ENCODE measurements at regions not wholly inside any gene's neighbourhood (a gene's known extent, or its start where the extent isn't known, plus 50 kb on each side); places are given as distances from the start of the nearest gene placed in this dataset.
A peak's percentile ranks its signal among the peaks of the same experiment; 100 is the strongest.

- 100% methylated on average over 2 of the region's 2 CpGs for WGBS
Measured at GRCh38 chr7:110061387-110061786, 1029.5 kb upstream of the LRRN3 start.

GRCh38 chr7:110065121-110065520 lies 1025.8 kb upstream of the LRRN3 start:
- WGBS, result 71% methylated on average over 3 of the region's 3 CpGs
- no peak for DNase-seq (ENCODE audit: low read depth in 6 of 9, low spot score in 9 of 9)
- Histone ChIP-seq H3K27ac (ENCODE audit: low read depth in 1 of 2, low read length in 1 of 2) (no peak overlapping the region), H3K36me3 (ENCODE audit: control insufficient read depth in 2 of 2, insufficient read depth in 2 of 2, low read length in 1 of 2) (no peaks in the 10 kb centered on the region), H3K9me3 (ENCODE audit: control insufficient read depth in 2 of 2, insufficient read depth in 1 of 2, low read length in 1 of 2) (no peaks in the 10 kb centered on the region), H3K4me3 (ENCODE audit: low read length in 2 of 2) (no peak overlapping the region), H3K4me1 (ENCODE audit: control insufficient read depth in 2 of 2, insufficient read depth in 2 of 2, low read length in 2 of 2) (no peaks in the 10 kb centered on the region), H3K27me3 (ENCODE audit: control insufficient read depth in 2 of 2, insufficient read depth in 1 of 2, low read length in 1 of 2) (no peaks in the 10 kb centered on the region)

More at GRCh38 chr7:110061387-110061786, 1029.5 kb upstream of the LRRN3 start:
- Histone ChIP-seq H3K27ac (ENCODE audit: low read depth in 1 of 2, low read length in 1 of 2) (no peak overlapping the region), H3K9me3 (ENCODE audit: control insufficient read depth in 2 of 2, insufficient read depth in 1 of 2, low read length in 1 of 2) (no peaks in the 10 kb centered on the region), H3K36me3 (ENCODE audit: control insufficient read depth in 2 of 2, insufficient read depth in 2 of 2, low read length in 1 of 2) (no peaks in the 10 kb centered on the region), H3K27me3 (ENCODE audit: control insufficient read depth in 2 of 2, insufficient read depth in 1 of 2, low read length in 1 of 2) (no peaks in the 10 kb centered on the region), H3K4me3 (ENCODE audit: low read length in 2 of 2) (no peak overlapping the region), H3K4me1 (ENCODE audit: control insufficient read depth in 2 of 2, insufficient read depth in 2 of 2, low read length in 2 of 2) (no peaks in the 10 kb centered on the region)
- DNase-seq (ENCODE audit: low read depth in 6 of 9, low spot score in 9 of 9), result no peak

- Histone ChIP-seq H3K4me1 (ENCODE audit: control insufficient read depth in 2 of 2, insufficient read depth in 2 of 2, low read length in 2 of 2) (no peaks in the 10 kb centered on the region), H3K36me3 (ENCODE audit: control insufficient read depth in 2 of 2, insufficient read depth in 2 of 2, low read length in 1 of 2) (no peaks in the 10 kb centered on the region), H3K27ac (ENCODE audit: low read depth in 1 of 2, low read length in 1 of 2) (no peak overlapping the region), H3K9me3 (ENCODE audit: control insufficient read depth in 2 of 2, insufficient read depth in 1 of 2, low read length in 1 of 2) (no peaks in the 10 kb centered on the region), H3K27me3 (ENCODE audit: control insufficient read depth in 2 of 2, insufficient read depth in 1 of 2, low read length in 1 of 2) (no peaks in the 10 kb centered on the region), H3K4me3 (ENCODE audit: low read length in 2 of 2) (no peak overlapping the region)
- no peak for DNase-seq (ENCODE audit: low read depth in 6 of 9, low spot score in 9 of 9)
- WGBS, result 90% methylated on average over 2 of the region's 2 CpGs
Measured at GRCh38 chr7:110066843-110067242, 1024.1 kb upstream of the LRRN3 start.

GRCh38 chr7:110071192-110071591 lies 1019.7 kb upstream of the LRRN3 start:
- WGBS, result 85% methylated on average over 4 of the region's 4 CpGs
- H3K27me3 ChIP-seq (ENCODE audit: control insufficient read depth in 2 of 2, insufficient read depth in 1 of 2, low read length in 1 of 2), result no peaks in the 10 kb centered on the region
- H3K4me3 ChIP-seq (ENCODE audit: low read length in 2 of 2), result no peak overlapping the region
- no peaks in the 10 kb centered on the region for H3K4me1 ChIP-seq (ENCODE audit: control insufficient read depth in 2 of 2, insufficient read depth in 2 of 2, low read length in 2 of 2)
- H3K9me3 ChIP-seq (ENCODE audit: control insufficient read depth in 2 of 2, insufficient read depth in 1 of 2, low read length in 1 of 2), result no peaks in the 10 kb centered on the region
- DNase-seq (ENCODE audit: low read depth in 6 of 9, low spot score in 9 of 9), result no peak
- H3K27ac ChIP-seq (ENCODE audit: low read depth in 1 of 2, low read length in 1 of 2), result no peak overlapping the region
- no peaks in the 10 kb centered on the region for H3K36me3 ChIP-seq (ENCODE audit: control insufficient read depth in 2 of 2, insufficient read depth in 2 of 2, low read length in 1 of 2)

GRCh38 chr7:110075450-110075849 lies 1015.5 kb upstream of the LRRN3 start:
- no peak overlapping the region for H3K27ac ChIP-seq (ENCODE audit: low read depth in 1 of 2, low read length in 1 of 2)
- no peak for DNase-seq (ENCODE audit: low read depth in 6 of 9, low spot score in 9 of 9)
- no peaks in the 10 kb centered on the region for H3K27me3 ChIP-seq (ENCODE audit: control insufficient read depth in 2 of 2, insufficient read depth in 1 of 2, low read length in 1 of 2)
- no peaks in the 10 kb centered on the region for H3K9me3 ChIP-seq (ENCODE audit: control insufficient read depth in 2 of 2, insufficient read depth in 1 of 2, low read length in 1 of 2)
- WGBS, result 81% methylated on average over 1 of the region's 1 CpG
- no peaks in the 10 kb centered on the region for H3K36me3 ChIP-seq (ENCODE audit: control insufficient read depth in 2 of 2, insufficient read depth in 2 of 2, low read length in 1 of 2)
- H3K4me1 ChIP-seq (ENCODE audit: control insufficient read depth in 2 of 2, insufficient read depth in 2 of 2, low read length in 2 of 2), result no peaks in the 10 kb centered on the region
- no peak overlapping the region for H3K4me3 ChIP-seq (ENCODE audit: low read length in 2 of 2)

- DNase-seq (ENCODE audit: low read depth in 6 of 9, low spot score in 9 of 9), result no peak
- no peaks in the 10 kb centered on the region for H3K36me3 ChIP-seq (ENCODE audit: control insufficient read depth in 2 of 2, insufficient read depth in 2 of 2, low read length in 1 of 2)
Measured at GRCh38 chr7:110076194-110076593, 1014.7 kb upstream of the LRRN3 start.

GRCh38 chr7:110084181-110084807 lies 1006.6 kb upstream of the LRRN3 start:
- Histone ChIP-seq H3K36me3 (ENCODE audit: control insufficient read depth in 2 of 2, insufficient read depth in 2 of 2, low read length in 1 of 2) (no peaks in the 10 kb centered on the region), H3K4me1 (ENCODE audit: control insufficient read depth in 2 of 2, insufficient read depth in 2 of 2, low read length in 2 of 2) (no peaks in the 10 kb centered on the region), H3K27me3 (ENCODE audit: control insufficient read depth in 2 of 2, insufficient read depth in 1 of 2, low read length in 1 of 2) (no peaks in the 10 kb centered on the region), H3K4me3 (ENCODE audit: low read length in 2 of 2) (no peak overlapping the region), H3K27ac (ENCODE audit: low read depth in 1 of 2, low read length in 1 of 2) (no peak overlapping the region), H3K9me3 (ENCODE audit: control insufficient read depth in 2 of 2, insufficient read depth in 1 of 2, low read length in 1 of 2) (no peaks in the 10 kb centered on the region)
- 95% methylated on average over 5 of the region's 5 CpGs for WGBS
- no peak for DNase-seq (ENCODE audit: low read depth in 6 of 9, low spot score in 9 of 9)

More at GRCh38 chr7:110076194-110076593, 1014.7 kb upstream of the LRRN3 start:
- H3K4me3 ChIP-seq (ENCODE audit: low read length in 2 of 2), result no peak overlapping the region
- 95% methylated on average over 3 of the region's 3 CpGs for WGBS
- no peak overlapping the region for H3K27ac ChIP-seq (ENCODE audit: low read depth in 1 of 2, low read length in 1 of 2)
- no peaks in the 10 kb centered on the region for H3K4me1 ChIP-seq (ENCODE audit: control insufficient read depth in 2 of 2, insufficient read depth in 2 of 2, low read length in 2 of 2)
- no peaks in the 10 kb centered on the region for H3K9me3 ChIP-seq (ENCODE audit: control insufficient read depth in 2 of 2, insufficient read depth in 1 of 2, low read length in 1 of 2)
- no peaks in the 10 kb centered on the region for H3K27me3 ChIP-seq (ENCODE audit: control insufficient read depth in 2 of 2, insufficient read depth in 1 of 2, low read length in 1 of 2)

GRCh38 chr7:110090110-110090820 lies 1000.7 kb upstream of the LRRN3 start:
- Histone ChIP-seq H3K4me3 (ENCODE audit: low read length in 2 of 2) (no peak overlapping the region), H3K27me3 (ENCODE audit: control insufficient read depth in 2 of 2, insufficient read depth in 1 of 2, low read length in 1 of 2) (no peaks in the 10 kb centered on the region), H3K4me1 (ENCODE audit: control insufficient read depth in 2 of 2, insufficient read depth in 2 of 2, low read length in 2 of 2) (no peaks in the 10 kb centered on the region), H3K36me3 (ENCODE audit: control insufficient read depth in 2 of 2, insufficient read depth in 2 of 2, low read length in 1 of 2) (no peaks in the 10 kb centered on the region), H3K27ac (ENCODE audit: low read depth in 1 of 2, low read length in 1 of 2) (no peak overlapping the region), H3K9me3 (ENCODE audit: control insufficient read depth in 2 of 2, insufficient read depth in 1 of 2, low read length in 1 of 2) (no peaks in the 10 kb centered on the region)
- DNase-seq (ENCODE audit: low read depth in 6 of 9, low spot score in 9 of 9), result peak in 2 of 9 donors; percentile 6 to 10
- WGBS, result 87% methylated on average over 11 of the region's 11 CpGs

GRCh38 chr7:110095372-110096052 lies 995.4 kb upstream of the LRRN3 start:
- Histone ChIP-seq H3K9me3 (ENCODE audit: control insufficient read depth in 2 of 2, insufficient read depth in 1 of 2, low read length in 1 of 2) (no peaks in the 10 kb centered on the region), H3K4me1 (ENCODE audit: control insufficient read depth in 2 of 2, insufficient read depth in 2 of 2, low read length in 2 of 2) (no peaks in the 10 kb centered on the region), H3K4me3 (ENCODE audit: low read length in 2 of 2) (no peak overlapping the region), H3K27ac (ENCODE audit: low read depth in 1 of 2, low read length in 1 of 2) (no peak overlapping the region), H3K36me3 (ENCODE audit: control insufficient read depth in 2 of 2, insufficient read depth in 2 of 2, low read length in 1 of 2) (no peaks in the 10 kb centered on the region), H3K27me3 (ENCODE audit: control insufficient read depth in 2 of 2, insufficient read depth in 1 of 2, low read length in 1 of 2) (no peaks in the 10 kb centered on the region)
- no peak for DNase-seq (ENCODE audit: low read depth in 6 of 9, low spot score in 9 of 9)
- WGBS, result 32% methylated on average over 1 of the region's 1 CpG
